Hematopoietic multipotent progenitor cell treated with erythropoietin and hydrocortisone succinate and interleukin-3 and kit ligand, for 6 days (in vitro differentiated cells): ENCODE measurements at regions not wholly inside any gene's neighbourhood (a gene's known extent, or its start where the extent isn't known, plus 50 kb on each side); places are given as distances from the start of the nearest gene placed in this dataset.
"Not testable (repeated sequence)": the region's sequence is repeated elsewhere in the genome, so short reads cannot be mapped to it uniquely, and the experiment has no call there.

Source experiments
- DNase-seq: peaks from one replicate; pipeline ENCODE4 v3.0.0-alpha.2; 2015

DNA sequence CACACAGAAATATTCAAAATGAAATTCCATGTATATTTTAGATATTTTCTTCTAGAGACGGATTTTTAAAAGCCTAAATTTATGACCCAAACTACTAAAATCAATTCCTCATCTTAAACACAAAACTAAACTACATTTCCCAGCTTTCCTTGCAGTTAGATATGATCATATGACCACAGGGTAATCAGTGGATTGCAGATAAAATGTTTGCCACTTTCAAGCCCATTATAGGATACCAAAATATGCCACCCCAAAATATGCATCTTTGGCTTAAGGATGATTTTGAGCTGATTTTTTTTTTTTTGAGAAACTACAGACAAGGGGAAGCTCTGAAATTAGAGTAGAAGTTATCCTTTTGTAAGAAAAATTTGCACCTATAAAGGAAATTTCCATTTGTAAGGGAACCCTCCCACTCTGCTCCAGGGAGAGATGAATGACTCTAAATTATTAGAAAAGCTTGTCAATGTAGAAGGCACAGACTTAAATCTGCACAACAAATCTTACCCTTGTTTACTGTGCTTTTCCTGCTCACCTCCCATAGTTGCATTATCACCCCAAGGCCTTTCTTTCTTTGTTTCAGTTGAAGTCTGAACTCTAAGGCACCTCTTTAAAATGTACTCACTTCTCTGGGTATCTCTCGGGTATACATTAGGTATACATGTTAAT is 503.0 kb downstream of the PDHA2 start:
- no peak for DNase-seq

DNA sequence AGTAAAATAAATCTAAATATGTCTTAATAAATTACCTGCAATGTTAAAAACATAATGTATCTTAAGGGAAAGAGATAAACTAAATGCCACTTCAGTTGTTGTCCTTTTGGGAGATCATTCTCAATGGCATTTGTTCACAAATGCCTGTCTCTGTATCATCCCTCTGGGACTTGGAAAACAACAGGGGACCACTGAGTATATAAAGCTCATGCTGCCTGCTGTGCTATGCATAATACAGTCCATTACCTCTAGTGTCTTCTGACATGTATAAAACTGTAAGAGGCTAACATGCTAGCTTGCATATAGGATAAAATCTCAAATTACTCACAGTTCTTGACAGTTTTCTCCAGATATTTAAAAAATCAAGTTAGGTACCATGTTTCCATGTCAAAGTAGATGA is 503.9 kb downstream of the PDHA2 start:
- no peak for DNase-seq

DNA sequence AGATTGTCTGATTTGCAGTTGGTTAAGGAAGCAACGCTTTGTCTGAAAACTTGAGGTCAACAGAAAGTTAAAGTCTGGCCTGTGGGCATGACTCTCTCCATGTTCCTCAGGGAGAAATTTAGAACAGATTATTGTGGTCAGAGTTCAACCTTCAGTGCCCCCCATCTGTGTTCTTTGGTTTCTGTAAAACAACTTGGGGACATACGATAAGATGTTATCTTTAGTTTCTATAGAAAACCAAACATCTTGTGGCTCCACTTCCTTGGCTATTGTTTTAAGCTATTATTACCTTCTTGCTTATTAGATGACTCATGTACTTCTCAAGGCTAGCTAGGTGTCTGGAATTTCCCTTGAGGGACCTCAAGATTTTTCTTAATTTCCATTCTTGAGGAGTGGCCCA is 507.7 kb downstream of the PDHA2 start:
- DNase-seq = peak; percentile 15

DNA sequence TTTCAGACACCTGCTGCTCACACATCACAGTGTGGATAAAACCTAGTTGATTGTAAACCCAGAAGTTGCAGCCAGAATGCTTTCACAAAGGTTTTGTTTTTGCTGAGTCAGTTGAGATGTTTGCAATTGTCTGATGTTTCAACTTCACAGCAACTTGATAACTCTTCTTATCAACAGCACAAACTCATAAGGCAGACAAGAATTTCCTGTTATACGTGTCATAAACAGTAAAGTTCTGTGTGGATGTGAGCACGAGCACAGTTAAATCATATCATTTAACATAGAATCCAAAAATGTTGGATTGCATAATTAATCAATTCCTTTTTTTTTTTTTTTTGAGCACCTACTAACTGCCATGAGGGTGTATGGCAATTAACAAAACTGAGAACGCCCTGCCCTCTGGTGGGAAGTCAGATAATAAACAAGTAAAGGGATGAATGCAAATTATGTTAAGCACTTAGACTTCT is 512.2 kb downstream of the PDHA2 start:
- DNase-seq = peak; percentile 76

DNA sequence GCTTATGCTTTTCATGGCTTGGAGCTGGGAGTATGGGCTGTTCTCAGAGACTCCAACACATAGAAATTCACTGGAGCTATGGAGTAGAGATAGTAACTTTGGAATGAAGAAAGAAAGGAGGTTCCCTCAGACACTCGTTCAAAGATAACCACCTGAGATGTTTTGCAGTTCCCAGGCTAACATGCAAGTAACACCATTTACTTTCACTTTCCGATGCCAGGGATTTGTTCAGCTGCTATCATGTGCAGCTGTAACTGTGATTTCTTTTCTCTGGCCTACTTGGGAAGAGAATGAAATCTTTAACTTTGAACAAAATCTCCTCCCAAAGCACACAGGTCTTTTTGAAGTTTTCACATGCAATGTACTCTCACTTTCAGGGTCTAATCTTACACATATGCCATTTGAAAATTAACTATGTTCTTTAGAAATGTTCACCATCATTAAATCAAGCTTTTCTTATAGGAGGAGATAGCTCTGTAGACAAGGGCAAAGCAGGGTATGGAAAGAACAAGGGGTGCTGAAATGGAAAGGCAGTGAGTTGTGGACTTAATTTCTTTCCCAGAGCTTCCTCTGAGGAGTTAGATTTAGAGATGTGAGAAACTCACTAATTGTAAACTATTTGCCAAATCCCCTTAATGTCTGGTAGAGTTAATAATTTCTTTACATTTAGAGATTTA is 514.3 kb downstream of the PDHA2 start:
- DNase-seq = no peak

DNA sequence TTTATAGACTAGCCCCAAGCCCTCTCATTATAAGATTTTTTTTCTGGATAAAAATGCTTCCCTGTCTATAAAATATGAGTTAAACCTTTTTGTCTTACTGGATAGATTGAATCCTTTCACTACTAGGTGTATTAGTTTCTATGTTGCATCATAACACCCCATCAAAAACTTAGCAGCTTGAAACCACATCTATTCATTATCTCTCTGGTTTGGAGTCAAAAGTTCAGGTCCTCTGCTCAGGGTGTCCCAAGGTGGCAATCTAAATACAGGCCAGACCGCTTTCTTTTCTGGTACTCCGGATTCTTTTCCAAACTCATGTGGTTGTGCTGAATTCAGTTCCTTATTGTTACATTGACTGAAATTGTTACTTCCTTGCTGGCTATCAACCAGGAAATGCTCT is 515.5 kb downstream of the PDHA2 start:
- no peak for DNase-seq

DNA sequence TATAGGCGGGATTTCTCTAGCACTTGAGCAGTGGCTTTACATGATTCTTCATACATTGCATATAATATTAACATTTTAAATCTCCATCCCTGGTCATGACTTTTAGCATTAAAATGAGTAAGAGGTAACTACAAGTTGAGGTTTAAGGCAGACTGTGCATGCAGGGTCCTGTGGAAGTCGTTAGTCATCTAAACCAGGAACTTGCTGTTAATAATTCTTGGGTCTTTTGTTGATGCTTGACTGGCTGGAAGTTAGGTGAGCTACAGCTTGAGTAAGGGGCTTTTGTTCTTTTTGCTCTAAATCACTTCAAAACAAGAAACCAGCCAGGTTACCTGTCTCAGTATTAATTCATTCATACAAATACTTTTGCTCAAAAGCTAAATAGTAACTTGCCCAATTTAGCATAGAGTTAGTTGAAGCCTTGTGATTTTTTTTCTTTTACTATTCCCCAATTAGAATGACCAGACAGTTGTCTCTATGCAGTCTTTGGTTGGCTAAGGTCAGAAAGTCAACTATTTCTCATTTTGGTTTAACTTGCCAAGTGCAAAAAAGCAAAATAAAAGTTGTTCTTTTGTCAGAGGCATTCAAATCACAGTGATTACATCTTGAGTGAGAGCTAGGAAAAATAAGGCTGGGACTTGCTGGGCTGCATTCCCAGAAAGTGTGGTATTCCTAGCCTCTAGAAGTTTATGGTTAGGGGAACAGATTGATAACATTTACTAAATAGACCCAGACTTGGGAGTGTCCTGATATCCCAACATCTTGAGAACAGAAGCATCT is 516.9 kb downstream of the PDHA2 start:
- DNase-seq = no peak

DNA sequence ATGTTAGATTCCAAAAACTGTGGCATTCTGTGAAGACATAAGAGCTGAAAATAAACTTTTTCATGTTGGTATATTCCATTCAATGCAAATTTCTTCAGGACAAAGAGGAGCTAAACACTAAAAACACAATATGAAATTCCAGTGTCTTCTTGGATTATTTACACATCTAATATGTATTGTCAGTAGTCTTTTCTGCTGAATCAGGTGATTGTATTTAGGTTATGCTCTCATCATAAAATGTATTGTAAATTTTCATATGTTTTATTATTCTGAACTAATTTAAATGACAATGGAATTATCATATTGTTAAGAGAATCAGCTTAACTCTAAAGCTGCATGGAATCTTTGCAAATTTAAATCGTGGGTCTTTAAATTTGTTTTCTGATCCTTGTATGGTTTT is 526.7 kb downstream of the PDHA2 start:
- no peak for DNase-seq

DNA sequence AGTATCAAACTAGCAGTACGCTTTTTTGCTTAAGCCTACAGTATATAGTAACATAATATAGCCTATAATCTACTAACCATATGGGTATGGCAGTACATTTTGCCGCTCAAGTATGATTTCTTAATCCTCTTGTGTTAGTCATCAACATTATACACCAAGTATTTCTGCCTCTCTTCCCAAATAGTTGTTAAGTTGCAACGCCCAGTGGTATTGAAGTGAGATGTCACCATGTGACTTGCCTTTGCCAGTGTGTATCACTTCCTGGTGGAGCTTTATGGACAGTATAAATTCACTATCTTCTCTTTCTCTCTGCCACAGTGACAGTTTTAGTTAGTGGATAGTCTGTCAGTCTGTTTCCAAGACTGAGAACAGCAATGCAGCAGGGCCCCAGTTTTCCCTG is 535.5 kb downstream of the PDHA2 start:
- no peak for DNase-seq

DNA sequence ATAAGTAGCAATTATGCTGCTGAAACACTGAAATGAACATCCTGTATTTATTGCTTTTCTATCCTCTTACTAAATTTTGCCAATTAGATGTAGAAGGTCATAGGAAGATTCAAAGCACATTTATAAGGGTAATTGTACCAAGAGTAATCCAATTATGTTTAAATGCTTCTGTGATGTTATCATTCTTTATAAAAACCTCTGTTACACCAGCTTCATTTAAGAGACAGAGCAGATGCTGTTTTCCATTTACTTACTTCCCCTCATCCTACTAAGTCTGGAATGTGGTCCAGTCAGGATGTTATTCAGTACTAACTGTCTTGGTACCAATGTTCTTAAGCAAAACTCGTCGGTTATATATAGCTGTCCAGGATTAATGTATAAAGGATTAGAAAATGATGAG is 539.6 kb downstream of the PDHA2 start:
- no peak for DNase-seq

DNA sequence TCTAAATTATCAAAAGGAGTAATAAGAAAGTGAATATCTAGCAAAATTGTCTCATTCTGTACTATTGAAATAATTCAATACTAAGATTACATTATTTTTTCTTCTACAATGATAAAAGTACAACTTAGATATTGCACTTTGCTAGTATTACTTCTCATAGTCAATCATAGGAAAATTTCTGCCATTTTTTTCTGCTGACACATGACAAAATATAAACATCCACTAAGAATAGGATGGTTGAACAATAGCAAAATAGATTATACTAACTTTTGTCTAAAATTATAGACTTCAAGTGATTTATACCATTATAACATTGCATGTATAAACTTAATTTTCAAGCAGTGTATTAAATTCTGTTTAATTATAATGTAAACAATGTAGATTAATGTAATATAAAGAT is 540.2 kb downstream of the PDHA2 start:
- DNase-seq = no peak

DNA sequence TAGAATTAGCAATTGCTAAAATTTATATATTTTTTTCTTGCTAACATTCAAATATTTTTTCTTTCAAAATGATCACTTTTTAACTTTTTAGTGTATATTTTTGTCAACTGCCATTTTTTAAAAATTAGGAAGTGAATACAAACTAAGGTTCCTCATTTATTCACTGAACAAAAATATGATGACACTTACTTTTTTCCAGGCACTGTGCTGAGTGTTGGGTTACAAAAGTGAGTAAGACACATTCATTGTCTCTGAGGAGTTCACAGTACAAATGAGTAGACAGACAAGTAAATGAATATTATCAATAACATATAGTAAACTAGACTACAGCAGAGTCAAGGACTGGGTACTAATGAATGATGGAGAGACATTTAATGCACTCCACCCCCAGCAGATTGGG is 543.5 kb downstream of the PDHA2 start:
- DNase-seq = peak; percentile 9

DNA sequence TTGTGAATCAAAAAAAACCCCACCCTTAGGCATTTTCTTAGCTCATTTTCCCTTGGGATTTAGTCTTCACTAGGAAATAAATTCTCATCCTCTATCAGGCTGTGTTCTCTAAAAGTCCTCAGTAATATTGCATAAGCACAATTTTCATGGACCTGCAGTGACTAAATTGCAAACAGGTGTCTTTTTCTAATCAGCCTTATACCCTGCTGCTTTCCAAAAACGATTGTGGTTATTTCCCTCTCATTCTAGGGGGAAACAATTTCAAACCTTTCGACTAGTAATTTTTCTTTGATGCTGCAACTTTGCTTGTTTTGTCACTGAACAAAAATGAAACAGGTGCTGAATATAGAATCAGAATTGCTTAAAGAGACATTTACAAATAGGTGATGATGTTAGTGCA is 549.9 kb downstream of the PDHA2 start:
- DNase-seq = no peak

DNA sequence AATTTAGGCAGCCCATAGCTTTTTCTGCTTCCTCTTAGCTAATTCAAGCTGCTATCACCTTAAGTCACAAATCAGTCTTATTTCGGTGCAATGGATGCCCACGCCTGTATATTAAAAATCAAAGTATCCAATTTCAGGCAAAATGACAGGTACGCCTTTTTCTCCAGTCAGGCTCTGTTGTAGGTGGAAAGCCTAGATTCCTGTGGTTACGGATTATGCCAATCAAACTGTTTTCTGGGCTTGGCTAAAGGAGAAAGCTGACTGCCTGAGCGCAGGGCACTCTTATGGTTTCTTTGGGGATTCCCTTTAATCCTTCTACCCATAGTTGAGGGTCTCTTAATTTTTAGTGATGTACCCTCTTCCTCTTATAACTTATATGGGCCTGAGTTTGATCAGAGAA is 550.5 kb downstream of the PDHA2 start:
- DNase-seq = no peak

DNA sequence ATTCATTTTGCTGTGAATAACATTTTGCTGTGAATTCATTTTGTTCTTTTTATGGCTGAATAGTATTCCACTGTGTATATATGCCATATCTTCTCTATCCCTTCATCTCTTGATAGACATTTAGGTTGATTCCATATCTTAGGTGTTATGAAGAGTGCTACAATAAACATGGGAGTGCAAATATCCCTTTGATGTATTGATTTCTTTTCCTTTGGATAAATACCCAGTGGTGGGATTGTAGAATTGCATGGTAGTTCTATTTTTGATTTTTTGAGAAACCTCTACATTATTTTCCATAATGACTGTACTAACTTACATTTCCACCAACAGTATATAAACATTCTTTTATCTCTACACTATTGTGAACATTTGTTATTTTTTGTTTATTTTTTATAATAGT is 555.9 kb downstream of the PDHA2 start:
- no peak for DNase-seq

DNA sequence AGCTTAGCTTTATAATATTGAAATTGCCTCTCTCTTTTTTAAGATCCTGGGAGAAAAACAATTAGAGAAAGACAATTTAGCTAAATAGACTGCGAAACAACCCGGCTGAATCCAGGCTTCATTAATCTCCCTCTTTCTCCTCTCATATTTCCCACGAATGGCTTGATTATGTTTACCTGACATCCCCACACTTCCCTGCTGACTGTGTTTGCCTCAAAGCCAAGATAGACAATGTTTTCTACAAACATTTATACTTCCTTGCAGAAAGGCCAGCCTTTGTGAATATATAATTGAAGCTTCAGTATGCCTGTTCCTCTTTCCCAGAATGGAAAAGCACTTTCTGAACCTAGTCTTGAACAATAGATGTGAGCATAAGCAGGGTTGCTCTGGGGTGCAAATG is 566.8 kb downstream of the PDHA2 start:
- no peak for DNase-seq

DNA sequence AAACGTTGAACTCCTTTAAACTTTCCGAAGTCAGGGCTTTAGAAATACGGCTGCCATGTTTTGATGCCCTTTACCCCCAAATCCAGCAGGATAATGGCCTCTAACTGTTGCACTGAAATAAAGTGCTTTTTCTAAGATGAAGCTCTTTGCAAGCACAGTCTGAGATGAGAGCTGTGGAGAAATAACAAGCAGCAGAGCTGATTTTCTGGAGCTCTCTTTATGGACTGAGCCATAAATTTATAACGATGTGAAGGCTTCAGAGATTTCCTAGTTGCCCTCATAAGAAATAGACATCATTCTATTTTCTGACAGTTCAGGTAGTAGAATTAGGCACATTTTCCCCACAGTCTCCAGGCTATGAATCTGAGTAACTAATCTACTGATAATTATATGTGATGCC is 567.3 kb downstream of the PDHA2 start:
- no peak for DNase-seq

DNA sequence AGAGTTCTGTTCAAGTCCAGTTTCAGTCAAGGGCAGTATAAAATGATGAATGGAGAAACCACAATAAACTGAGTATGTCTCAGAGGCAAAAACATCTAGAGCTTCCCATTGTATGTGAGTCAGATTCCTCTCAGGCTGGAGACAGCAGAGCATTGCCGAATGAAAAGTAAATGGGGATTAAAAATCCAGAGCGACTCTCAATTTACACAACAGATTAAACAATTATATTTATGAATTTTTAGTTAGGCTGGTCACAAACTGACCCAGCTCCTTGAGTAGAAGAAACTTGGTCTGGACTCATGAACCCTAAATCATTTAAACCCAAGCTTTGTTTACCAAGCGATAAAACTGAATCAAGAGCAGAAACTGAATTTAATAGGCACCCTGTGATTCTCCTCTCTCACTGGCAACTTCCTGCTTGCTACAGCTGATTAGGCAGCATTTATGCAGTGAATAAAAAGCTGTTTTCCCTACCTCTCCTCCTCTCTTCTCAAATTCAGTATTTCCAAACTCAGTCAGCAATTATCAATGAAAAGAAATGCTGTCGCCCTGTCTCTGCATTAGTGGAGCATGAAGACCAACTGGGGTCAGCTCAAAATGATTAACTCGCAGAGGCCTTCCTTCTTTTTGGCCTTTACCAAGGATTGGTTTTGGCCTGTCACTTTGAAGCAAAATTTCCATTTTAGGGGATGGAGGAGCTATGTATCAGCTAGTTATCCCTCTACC is 568.0 kb downstream of the PDHA2 start:
- no peak for DNase-seq

DNA sequence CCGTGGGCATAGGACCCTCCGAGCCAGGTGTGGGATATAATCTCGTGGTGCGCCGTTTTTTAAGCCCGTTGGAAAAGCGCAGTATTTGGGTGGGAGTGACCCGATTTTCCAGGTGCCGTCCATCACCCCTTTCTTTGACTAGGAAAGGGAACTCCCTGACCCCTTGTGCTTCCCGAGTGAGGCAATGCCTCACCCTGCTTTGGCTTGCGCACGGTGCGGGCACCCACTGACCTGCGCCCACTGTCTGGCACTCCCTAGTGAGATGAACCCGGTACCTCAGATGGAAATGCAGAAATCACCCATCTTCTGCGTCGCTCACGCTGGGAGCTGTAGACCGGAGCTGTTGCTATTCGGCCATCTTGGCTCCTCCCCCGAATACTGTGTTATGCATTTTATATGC is 575.0 kb downstream of the PDHA2 start:
- DNase-seq = not testable (repeated sequence)

DNA sequence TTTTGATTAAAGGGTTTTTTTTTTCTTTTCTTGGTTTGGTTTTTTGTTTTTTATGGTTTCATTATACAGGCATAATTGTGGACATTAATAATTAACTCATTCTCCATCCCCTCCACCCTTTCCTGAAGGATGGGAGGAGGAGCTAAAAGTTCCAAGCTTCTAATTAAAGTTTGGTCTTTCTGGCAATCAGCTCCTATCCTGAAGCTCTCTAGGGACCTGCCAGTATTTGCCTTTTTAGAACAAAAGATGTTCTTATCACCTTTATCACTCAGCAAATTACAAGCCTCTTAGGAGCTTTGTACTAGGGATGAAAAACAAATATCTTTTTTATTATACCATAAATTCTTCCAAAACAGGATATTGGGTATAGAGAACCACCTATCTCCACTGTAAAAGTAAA is 589.8 kb downstream of the PDHA2 start:
- no peak for DNase-seq

DNA sequence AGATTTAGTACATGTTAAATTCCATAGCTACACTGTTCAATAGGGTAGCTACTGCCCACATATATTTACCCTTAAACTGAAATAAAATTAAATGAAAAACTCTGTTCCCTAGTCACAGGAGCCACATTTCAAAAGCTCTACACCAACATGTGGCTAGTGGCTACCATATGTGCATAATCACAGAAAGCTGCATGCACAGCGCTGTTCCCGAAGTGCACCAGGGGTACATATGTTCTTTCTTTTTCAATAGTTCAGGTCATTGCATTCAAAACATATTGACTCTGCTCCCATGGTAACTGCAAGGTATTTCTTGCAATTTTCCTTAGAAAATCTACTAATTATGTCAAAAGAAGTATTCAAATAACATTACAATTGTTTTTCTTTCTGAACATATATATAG is 591.2 kb downstream of the PDHA2 start:
- DNase-seq = no peak

DNA sequence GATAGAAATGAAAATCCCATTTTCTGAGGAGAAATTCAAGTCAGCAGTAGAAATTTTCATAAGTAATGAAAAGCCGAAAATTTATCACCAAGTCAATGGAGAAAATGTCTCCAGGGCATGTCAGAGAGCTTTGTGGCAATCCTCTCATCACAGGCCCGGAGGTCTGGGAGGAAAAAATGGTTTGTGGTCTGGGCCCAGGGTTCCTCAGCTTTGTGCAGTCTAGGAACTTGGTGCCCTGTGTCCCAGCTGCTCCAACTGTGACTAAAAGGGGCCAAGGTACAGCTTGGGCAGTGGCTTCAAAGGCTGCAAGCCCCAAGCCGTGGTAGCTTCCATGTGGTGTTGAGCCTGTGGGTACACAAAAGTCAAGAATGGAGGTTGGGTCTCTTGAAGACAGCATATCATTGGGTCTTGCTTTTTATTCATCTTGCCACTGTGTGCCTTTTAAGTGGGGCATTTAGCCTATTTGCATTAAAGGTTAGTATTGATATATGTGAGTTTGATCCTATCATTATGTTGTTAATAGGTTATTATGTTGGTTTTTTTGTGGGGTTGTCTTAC is 608.5 kb downstream of the PDHA2 start:
- no peak for DNase-seq

DNA sequence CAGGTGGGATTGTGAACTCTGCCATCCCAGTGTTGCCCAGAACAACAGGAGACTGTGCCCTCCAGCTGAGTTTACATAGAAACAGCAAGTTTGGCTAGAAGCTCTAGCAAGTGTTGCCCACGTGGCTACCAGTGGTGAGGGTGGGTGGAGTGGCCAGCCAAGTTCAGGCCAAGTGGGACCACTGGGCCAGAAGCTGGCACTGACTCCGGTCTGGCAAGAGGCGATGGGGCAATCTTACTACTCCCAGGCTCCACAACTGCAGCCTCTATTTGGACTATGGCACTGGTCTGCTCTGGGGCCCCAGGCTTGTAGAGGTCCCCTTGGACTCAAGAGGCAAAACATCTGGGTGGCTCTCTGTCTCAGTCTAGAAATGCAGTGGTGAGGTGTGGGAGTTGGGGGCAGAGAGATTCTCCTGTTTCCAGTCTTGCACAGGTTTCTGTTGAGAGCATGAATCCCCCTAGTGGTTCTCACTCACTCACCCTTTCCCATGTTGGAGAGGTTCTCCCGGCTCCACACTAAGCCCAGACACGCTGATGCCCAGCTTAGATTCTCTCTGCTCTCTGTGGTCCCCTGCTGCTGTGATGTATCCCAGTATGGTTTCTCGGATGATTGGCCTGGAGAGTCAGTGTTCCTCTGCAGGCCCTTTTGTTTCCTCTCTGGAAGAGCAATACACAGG is 615.3 kb downstream of the PDHA2 start:
- no peak for DNase-seq
